T-cell (primary cell): ENCODE measurements at regions not wholly inside any gene's neighbourhood (a gene's known extent, or its start where the extent isn't known, plus 50 kb on each side); places are given as distances from the start of the nearest gene placed in this dataset.

Experiments used
- ATAC-seq, 4 experiments: fragments of 200-7000 bp in 3 of 4; fragments of 150-1000 bp in 1 of 4; cut with Tn5 transposase; replicated peaks in 1 of 4; 1 replicate in 3 of 4; 2 replicates in 1 of 4; pipeline ENCODE4 v1.10.0; 2021; ENCODE audit warnings: moderate library complexity in 3 of 4, mild to moderate bottlenecking in 2 of 4, moderate number of reproducible peaks in 1 of 4
- CTCF ChIA-PET, 2 donors: fragments of 300-600 bp; sonication (Branson Sonifier 250); formaldehyde crosslinking; loops; one replicate each; lab custom pipeline; 2022; ENCODE audit warnings: antibody characterized with exemption in 2 of 2; lab: Charles Lee
- POLR2A ChIA-PET, 2 donors: fragments of 300-600 bp; sonication (Branson Sonifier 250); formaldehyde crosslinking; loops; one replicate each; lab custom pipeline; 2022; ENCODE audit warnings: antibody characterized with exemption in 2 of 2; lab: Charles Lee
- DNase-seq, 35 experiments: peaks; one replicate each; pipeline versions ENCODE4 v3.0.0 to v3.0.0-alpha.2; 2013 to 2023
- H3K27ac ChIP-seq: one replicate; pipeline ENCODE4 v1.5.1; 2013; ENCODE audit warnings: low read length
- H3K27me3 ChIP-seq, 2 experiments: replicated peaks in 1 of 2; 1 replicate in 1 of 2; 2 replicates in 1 of 2; pipeline versions ENCODE4 v1.6.1 to v1.7.0; 2013; ENCODE audit warnings: low read length in 1 of 2, mixed read lengths in 1 of 2; ENCODE audit not compliant: control insufficient read depth in 2 of 2, insufficient read depth in 2 of 2; ENCODE audit errors: extremely low read depth in 1 of 2
- H3K36me3 ChIP-seq, 2 donors: 1 replicate in 1 of 2; 2 replicates in 1 of 2; pipeline versions ENCODE4 v1.6.1 to v1.7.0; 2013; ENCODE audit warnings: low read length in 1 of 2; ENCODE audit not compliant: control insufficient read depth in 2 of 2, insufficient read depth in 1 of 2; ENCODE audit errors: extremely low read depth in 1 of 2
- H3K4me1 ChIP-seq, 2 experiments: 1 replicate in 1 of 2; 2 replicates in 1 of 2; pipeline versions ENCODE4 v1.6.1 to v1.7.0; 2013; ENCODE audit warnings: low read length in 2 of 2, mixed read lengths in 1 of 2; ENCODE audit not compliant: insufficient read depth in 2 of 2, control insufficient read depth in 1 of 2; ENCODE audit errors: extremely low read depth in 1 of 2
- H3K4me3 ChIP-seq, 2 donors: 1 replicate in 1 of 2; 2 replicates in 1 of 2; pipeline versions ENCODE4 v1.5.1 to v1.7.0; 2013; ENCODE audit warnings: mild to moderate bottlenecking in 2 of 2, low read length in 1 of 2, moderate library complexity in 1 of 2; ENCODE audit not compliant: control insufficient read depth in 1 of 2; ENCODE audit errors: extremely low read depth in 1 of 2
- H3K9me3 ChIP-seq: 2 replicates; pipeline ENCODE4 v1.7.0; 2013
- H3K27ac Mint-ChIP-seq, 2 donors: one replicate each; pipeline ENCODE4 v1.8.0; 2020 to 2021; ENCODE audit warnings: mild to moderate bottlenecking in 2 of 2, mixed read lengths in 2 of 2
- H3K27me3 Mint-ChIP-seq, 2 donors: one replicate each; pipeline ENCODE4 v1.8.0; 2021 to 2022; ENCODE audit warnings: mixed read lengths in 2 of 2
- H3K36me3 Mint-ChIP-seq: one replicate; pipeline ENCODE4 v1.8.0; 2021; ENCODE audit warnings: mixed read lengths
- H3K4me1 Mint-ChIP-seq, 3 donors: one replicate each; pipeline ENCODE4 v1.8.0; 2020 to 2022; ENCODE audit warnings: mixed read lengths in 3 of 3, mild to moderate bottlenecking in 1 of 3
- H3K4me3 Mint-ChIP-seq, 3 donors: one replicate each; pipeline ENCODE4 v1.8.0; 2020 to 2022; ENCODE audit warnings: mild to moderate bottlenecking in 3 of 3, mixed read lengths in 3 of 3, moderate library complexity in 3 of 3
- H3K9me3 Mint-ChIP-seq, 3 donors: one replicate each; pipeline ENCODE4 v1.8.0; 2020 to 2022; ENCODE audit warnings: mixed read lengths in 3 of 3
- WGBS: methylation state at CpG from one replicate; pipeline ENCODE4 v1.1.5; 2013; ENCODE audit warnings: missing lambda C conversion rate; ENCODE audit not compliant: insufficient coverage; 5-methylcytosine and 5-hydroxymethylcytosine counted together

DNA sequence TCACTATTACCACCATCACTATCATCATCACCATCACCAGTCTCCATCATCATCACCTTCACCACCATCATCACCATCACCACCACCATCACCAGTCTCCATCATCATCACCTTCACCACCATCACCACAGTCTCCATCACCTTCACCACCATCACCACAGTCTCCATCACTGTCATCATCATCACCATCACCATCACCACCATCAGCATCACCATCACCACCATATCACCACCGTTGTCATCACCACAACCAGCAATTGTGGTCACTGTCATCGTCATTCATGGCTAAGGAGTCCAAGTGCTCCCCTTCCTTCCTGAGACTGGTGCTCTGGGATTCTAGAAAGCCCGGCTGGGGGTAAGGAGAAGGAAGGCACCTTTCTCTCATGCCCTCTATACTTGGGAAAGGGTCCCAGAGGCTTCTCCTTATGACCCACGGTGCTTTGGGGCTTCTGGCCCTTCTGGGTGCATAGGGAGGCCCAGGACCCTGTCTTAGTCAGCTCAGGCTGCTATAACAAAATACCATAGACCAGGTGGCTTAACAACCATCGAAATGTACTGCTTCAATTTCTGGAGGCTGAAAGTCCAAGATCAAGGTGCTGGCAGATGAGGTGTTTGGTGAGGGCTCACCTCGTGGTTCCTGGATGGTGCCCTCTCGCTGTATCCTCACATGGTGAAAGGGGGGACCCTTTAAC is 93.4 kb upstream of the GSE1 start:
- H3K27me3 Mint-ChIP-seq, result peaks cover 0 to 2% of the 10 kb centered on the region in 2 donors
- H3K9me3 Mint-ChIP-seq, result no peaks in the 10 kb centered on the region
- H3K4me3 Mint-ChIP-seq, result no peak overlapping the region
- Histone ChIP-seq H3K27me3 (peaks cover 0 to 24% of the 10 kb centered on the region in 2 experiments), H3K9me3 (no peaks in the 10 kb centered on the region), H3K36me3 (no peaks in the 10 kb centered on the region), H3K4me1 (peaks cover 0 to 15% of the 10 kb centered on the region in 2 experiments), H3K27ac (peak overlapping the region; percentile 59), H3K4me3 (no peak overlapping the region)
- ChIA-PET CTCF (no interaction called here), POLR2A (no interaction called here)
- WGBS, result no CpG with 5 or more reads among the region's 7 CpGs
- H3K27ac Mint-ChIP-seq, result no peak overlapping the region
- ATAC-seq (peak in 1 of 4 experiments; percentile 40), DNase-seq (peak in 7 of 35 experiments; percentile 7 to 53 (median 22))
- peaks cover 0 to 2% (median 0%) of the 10 kb centered on the region in 3 donors for H3K4me1 Mint-ChIP-seq
- no peaks in the 10 kb centered on the region for H3K36me3 Mint-ChIP-seq

DNA sequence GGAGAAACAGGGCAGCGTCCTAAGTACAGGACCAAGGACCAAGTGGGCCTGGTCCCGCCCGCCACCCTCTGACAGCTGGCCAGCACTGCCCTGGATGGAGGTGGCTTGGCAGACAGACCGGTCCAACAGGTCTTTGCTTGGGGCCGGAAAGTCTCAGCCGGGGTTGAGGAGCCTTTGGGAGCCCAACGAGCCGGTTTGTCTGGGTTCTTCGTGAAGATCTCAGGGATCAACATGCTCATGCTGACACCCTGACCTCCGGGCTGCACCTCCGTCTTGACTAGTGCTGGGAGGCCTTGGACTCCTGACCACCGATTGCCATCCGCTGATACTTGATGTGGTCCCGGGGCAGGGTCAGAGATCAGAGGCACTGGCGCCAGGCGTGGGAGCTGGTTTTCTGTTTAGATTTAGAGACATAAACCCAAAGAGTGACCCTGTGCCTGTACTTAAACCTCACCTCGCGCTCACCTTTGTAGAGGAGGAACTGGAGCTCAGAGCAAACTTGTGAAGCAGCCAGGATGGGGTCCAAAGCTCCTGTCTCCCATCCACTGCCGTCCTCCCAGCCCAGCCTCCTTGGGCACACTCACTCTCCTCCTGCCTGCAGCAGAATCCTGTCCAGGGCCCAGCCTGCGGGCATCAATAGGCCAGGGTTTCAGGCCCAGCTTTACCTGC is 92.1 kb upstream of the GSE1 start:
- no peak for DNase-seq
- Mint-ChIP-seq H3K36me3 (no peaks in the 10 kb centered on the region), H3K4me3 (no peak overlapping the region), H3K4me1 (peaks cover 0 to 2% (median 0%) of the 10 kb centered on the region in 3 donors), H3K27me3 (peaks cover 0 to 2% of the 10 kb centered on the region in 2 donors), H3K9me3 (no peaks in the 10 kb centered on the region), H3K27ac (no peak overlapping the region)
- WGBS, result 94% methylated on average over 20 of the region's 20 CpGs
- Histone ChIP-seq H3K4me3 (no peak overlapping the region), H3K4me1 (peaks cover 0 to 15% of the 10 kb centered on the region in 2 experiments), H3K9me3 (no peaks in the 10 kb centered on the region), H3K36me3 (no peaks in the 10 kb centered on the region), H3K27me3 (peaks cover 0 to 29% of the 10 kb centered on the region in 2 experiments), H3K27ac (no peak overlapping the region)
- POLR2A ChIA-PET, result no interaction called here
- ATAC-seq, result no peak
- CTCF ChIA-PET, result no interaction called here

DNA sequence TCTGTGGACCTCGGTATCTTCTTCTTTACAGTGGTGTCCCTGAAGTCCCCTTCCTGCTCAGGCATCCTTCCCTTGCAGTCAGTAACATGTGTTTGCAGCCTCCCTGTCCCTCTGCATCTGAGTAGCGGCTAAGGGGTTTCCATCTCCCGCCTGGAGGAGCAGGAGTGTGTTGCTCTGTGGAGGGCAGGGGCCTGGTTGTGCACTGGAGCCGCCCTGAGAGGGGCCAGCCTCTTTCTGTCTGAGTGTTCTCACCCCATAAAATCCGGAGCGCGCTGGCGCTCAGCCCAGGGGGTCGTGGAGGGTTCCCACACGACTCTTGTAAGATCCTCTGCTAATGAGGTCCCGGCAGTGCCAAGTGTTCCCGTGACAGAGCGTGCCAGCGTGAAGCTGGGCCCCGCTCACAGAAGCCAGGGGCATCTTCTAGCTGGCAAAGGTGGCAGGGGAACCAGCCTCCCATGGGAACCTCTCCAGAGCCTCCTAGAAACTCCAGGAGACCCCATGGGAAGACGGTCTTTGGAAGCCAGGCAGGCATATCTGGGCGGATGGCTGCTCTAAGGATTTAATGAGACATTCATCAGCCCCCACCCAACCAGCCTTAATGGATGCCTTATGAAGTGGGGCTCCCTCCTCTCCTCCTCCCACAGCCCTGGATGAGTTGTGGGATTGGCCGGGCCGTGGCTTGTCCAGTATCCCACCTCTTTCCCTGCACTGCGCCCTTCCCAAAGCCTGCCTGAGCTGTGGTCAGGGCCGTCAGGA is 91.4 kb upstream of the GSE1 start:
- CTCF ChIA-PET, result no interaction called here
- 94% methylated on average over 14 of the region's 21 CpGs for WGBS
- no peak overlapping the region for H3K4me3 ChIP-seq
- Mint-ChIP-seq H3K27ac (no peak overlapping the region), H3K9me3 (no peaks in the 10 kb centered on the region), H3K4me1 (peaks cover 0 to 2% (median 0%) of the 10 kb centered on the region in 3 donors), H3K4me3 (no peak overlapping the region), H3K27me3 (peaks cover 0 to 4% of the 10 kb centered on the region in 2 donors), H3K36me3 (no peaks in the 10 kb centered on the region)
- H3K4me1 ChIP-seq, result peaks cover 0 to 15% of the 10 kb centered on the region in 2 experiments
- no peaks in the 10 kb centered on the region for H3K36me3 ChIP-seq
- POLR2A ChIA-PET, result no interaction called here
- no peak for ATAC-seq
- no peak overlapping the region for H3K27ac ChIP-seq
- no peak for DNase-seq
- no peaks in the 10 kb centered on the region for H3K9me3 ChIP-seq
- peaks cover 0 to 36% of the 10 kb centered on the region in 2 experiments for H3K27me3 ChIP-seq

DNA sequence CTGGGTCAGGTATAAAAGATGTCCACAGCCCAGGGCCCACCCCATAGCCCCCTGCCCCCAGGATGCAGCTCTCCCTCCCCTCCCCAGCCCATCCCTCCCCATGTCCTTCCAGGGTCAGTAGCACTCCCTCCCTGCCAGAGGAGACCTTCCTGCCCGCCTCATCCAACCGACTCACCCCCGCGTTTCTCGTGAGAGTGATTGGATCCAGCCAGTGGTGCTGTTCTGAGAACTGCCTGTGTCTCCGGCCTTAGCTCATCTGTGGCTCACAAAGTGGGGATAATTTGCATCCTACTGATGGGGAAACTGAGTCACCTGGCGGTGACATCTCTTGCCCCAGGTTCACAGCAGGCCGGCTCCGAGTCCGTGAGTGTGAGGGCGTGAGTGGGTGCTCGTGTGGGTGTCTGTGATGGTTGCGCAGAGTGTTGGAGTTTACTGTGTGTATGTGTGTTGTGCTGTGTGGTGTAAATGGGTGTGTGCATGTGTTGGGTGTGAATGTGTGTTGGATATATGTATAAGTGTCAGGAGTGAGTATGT is 90.7 kb upstream of the GSE1 start:
- Histone ChIP-seq H3K9me3 (no peaks in the 10 kb centered on the region), H3K36me3 (no peaks in the 10 kb centered on the region), H3K4me1 (peaks cover 0 to 15% of the 10 kb centered on the region in 2 experiments), H3K27me3 (peaks cover 0 to 39% of the 10 kb centered on the region in 2 experiments), H3K4me3 (no peak overlapping the region), H3K27ac (no peak overlapping the region)
- Mint-ChIP-seq H3K4me3 (no peak overlapping the region), H3K27ac (no peak overlapping the region), H3K4me1 (peaks cover 0 to 2% (median 0%) of the 10 kb centered on the region in 3 donors), H3K9me3 (no peaks in the 10 kb centered on the region), H3K36me3 (no peaks in the 10 kb centered on the region), H3K27me3 (peaks cover 0 to 4% of the 10 kb centered on the region in 2 donors)
- ATAC-seq (no peak), DNase-seq (no peak)
- WGBS, result 81% methylated on average over 13 of the region's 13 CpGs
- POLR2A ChIA-PET, result no interaction called here
- CTCF ChIA-PET, result no interaction called here

DNA sequence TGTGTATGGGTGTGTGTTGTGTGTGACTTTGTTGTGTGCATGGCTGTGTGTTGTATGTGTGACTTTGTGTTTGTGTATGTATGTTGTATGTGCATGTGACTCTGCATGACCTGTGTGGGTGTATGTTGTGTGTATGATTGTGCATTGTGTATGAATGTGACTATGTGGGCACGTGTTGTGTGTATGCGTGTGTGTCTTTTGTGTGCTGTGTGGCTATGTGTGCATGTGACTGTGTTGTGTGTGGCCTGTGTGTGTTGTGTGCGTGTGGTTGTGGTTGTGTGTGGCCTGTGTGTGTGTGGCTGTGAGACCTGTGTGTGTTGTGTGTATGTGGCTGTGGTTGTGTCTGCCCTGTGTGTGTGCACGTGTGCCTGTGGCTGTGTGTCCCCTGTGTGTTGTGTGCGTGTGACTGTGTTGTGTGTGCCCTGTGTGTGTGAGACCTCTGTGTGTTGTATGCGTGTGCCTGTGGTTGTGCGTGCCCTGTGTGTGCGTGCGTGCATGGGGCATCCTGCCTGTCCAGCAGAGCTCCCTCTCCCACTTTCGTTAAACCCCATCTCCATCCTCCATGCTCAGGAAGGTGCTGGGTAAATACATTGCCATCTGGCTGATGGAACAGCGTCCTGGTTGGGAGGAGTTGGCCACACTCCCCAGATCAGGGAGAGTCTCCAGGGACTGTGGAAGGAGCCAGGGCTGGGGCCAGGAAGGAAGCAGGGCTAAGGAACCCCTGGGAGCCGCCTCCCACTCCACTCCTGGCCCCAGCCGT is 90.1 kb upstream of the GSE1 start:
- POLR2A ChIA-PET, result no interaction called here

More for the DNA sequence above, 90.1 kb upstream of the GSE1 start:
- Histone ChIP-seq H3K36me3 (no peaks in the 10 kb centered on the region), H3K27me3 (peaks cover 0 to 40% of the 10 kb centered on the region in 2 experiments), H3K4me3 (no peak overlapping the region), H3K9me3 (no peaks in the 10 kb centered on the region), H3K4me1 (peaks cover 0 to 13% of the 10 kb centered on the region in 2 experiments), H3K27ac (no peak overlapping the region)
- ATAC-seq, result no peak
- no peaks in the 10 kb centered on the region for H3K36me3 Mint-ChIP-seq
- H3K27me3 Mint-ChIP-seq, result peaks cover 0 to 4% of the 10 kb centered on the region in 2 donors
- peaks cover 0 to 2% (median 0%) of the 10 kb centered on the region in 3 donors for H3K4me1 Mint-ChIP-seq
- H3K9me3 Mint-ChIP-seq, result no peaks in the 10 kb centered on the region
- CTCF ChIA-PET, result interaction anchor here in 1 of 2 donors (0.6 kb wide), 1 partner anchor 198 kb away, joined by 3 read pairs; no protein-coding TSS in a partner anchor
- H3K4me3 Mint-ChIP-seq, result no peak overlapping the region
- no peak overlapping the region for H3K27ac Mint-ChIP-seq
- WGBS, result 84% methylated on average over 6 of the region's 13 CpGs
- DNase-seq, result no peak
